Testis (tissue), 2 donors: ENCODE measurements at regions not wholly inside any gene's neighbourhood (a gene's known extent, or its start where the extent isn't known, plus 50 kb on each side); places are given as distances from the start of the nearest gene placed in this dataset.

Experiments
- DNase-seq: peaks from one replicate; pipeline ENCODE4 v3.0.0-alpha.2; 2019
- H3K27ac ChIP-seq, 2 donors: fragments of 200-600 bp; sonication (generic); one replicate each; pipeline ENCODE4 v1.5.1; 2019
- H3K27me3 ChIP-seq: fragments of 200-600 bp; sonication (generic); one replicate; pipeline ENCODE4 v1.5.1; 2019
- H3K36me3 ChIP-seq: fragments of 200-600 bp; sonication (generic); one replicate; pipeline ENCODE4 v1.5.1; 2017; ENCODE audit warnings: low read depth; ENCODE audit errors: missing control alignments
- H3K4me1 ChIP-seq: fragments of 200-600 bp; sonication (generic); one replicate; pipeline ENCODE4 v1.5.1; 2019
- H3K4me3 ChIP-seq, 2 donors: fragments of 200-600 bp; sonication (generic); one replicate each; pipeline ENCODE4 v1.5.1; 2017 to 2019
- H3K9me3 ChIP-seq: fragments of 200-600 bp; sonication (generic); one replicate; pipeline ENCODE4 v1.5.1; 2017
- CTCF ChIP-seq, 3 experiments: fragments of 450-650 bp in 2 of 3; fragments of 200-600 bp in 1 of 3; sonication (generic) in 1 of 3; IDR thresholded peaks; one replicate each; pipeline ENCODE4 v1.5.1; 2016 to 2019; ENCODE audit warnings: antibody characterized with exemption in 3 of 3, mild to moderate bottlenecking in 2 of 3, moderate library complexity in 1 of 3
- POLR2A ChIP-seq: fragments of 450-650 bp; IDR thresholded peaks from one replicate; pipeline ENCODE4 v1.6.1; 2017; ENCODE audit warnings: antibody characterized with exemption, mild to moderate bottlenecking, moderate library complexity
- WGBS, 2 donors: methylation state at CpG; one replicate each; pipeline ENCODE4 v1.1.5; 2018; 5-methylcytosine and 5-hydroxymethylcytosine counted together
- intact Hi-C: fragments of 100-400 bp; cut with DNase I; formaldehyde crosslinking; loops from one replicate; pipeline ENCODE4 v1.15.1; 2023; ENCODE audit warnings: low total_unique reads

GRCh38 chr4:17252131-17252530, 259.8 kb downstream of the QDPR start:
- H3K27me3 ChIP-seq: no peaks in the 10 kb centered on the region
- H3K4me1 ChIP-seq: no peaks in the 10 kb centered on the region
- no peak for DNase-seq
- no peaks in the 10 kb centered on the region for H3K9me3 ChIP-seq
- intact Hi-C loops: no loop called here
- no peak for TF ChIP-seq CTCF (IDR thresholded peaks at IDR 0.05)
- no peak for TF ChIP-seq POLR2A
- no peaks in the 10 kb centered on the region for H3K36me3 ChIP-seq
- WGBS, 2 donors: 93 to 94% methylated on average over 2 of the region's 2 CpGs
- H3K4me3 ChIP-seq: no peak overlapping the region
- H3K27ac ChIP-seq: no peak overlapping the region

DNA sequence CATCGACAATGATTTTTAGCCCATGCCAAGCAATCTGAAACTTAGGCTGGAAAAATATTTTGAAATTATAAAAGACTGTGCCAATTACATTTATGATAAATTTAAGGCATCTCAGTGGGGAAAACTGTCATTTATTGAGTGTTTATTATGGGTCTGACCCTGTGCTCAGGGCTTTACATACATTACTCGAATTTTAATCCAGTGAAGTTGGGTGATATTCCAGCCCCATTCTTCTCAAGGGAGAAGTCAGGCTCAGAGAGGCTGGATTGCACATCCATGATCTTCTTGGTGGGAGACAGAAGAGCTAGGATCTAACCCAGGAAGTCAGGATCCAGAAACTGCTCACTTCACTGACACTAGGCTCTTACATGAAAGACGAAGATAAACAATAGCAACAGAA, 260.8 kb downstream of the QDPR start:
- whole genome bisulfite sequencing, 2 donors: 92 to 93% methylated on average over 3 of the region's 3 CpGs
- TF ChIP-seq POLR2A: no peak
- no peak for TF ChIP-seq CTCF (IDR thresholded peaks at IDR 0.05)
- DNase-seq: no peak

DNA sequence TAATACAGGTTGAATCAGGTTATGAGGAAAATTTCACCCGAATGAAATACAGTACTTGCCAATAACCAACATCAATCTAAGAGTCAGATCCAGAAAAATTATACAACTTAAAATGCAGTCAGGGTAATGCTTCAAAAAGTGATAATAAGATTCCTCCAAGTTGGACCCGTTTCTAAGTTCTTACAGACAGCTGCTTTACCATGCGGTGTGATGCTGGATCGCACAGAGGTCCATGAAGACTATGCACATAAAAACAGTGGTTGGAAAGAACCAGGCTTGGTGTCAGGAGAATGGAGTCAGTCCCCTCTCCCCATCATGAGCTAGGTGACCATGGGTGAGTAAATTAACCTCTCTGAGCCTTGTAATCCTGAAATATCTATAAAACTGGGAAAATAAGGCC, 261.3 kb downstream of the QDPR start:
- intact Hi-C loops: no loop called here
- no peak for TF ChIP-seq CTCF (IDR thresholded peaks at IDR 0.05)
- no peak for TF ChIP-seq POLR2A
- Histone ChIP-seq H3K4me3 (no peak overlapping the region), H3K27ac (no peak overlapping the region), H3K36me3 (no peaks in the 10 kb centered on the region), H3K27me3 (no peaks in the 10 kb centered on the region), H3K9me3 (no peaks in the 10 kb centered on the region), H3K4me1 (no peaks in the 10 kb centered on the region)
- DNase-seq: no peak
- 91 to 94% methylated on average over 4 of the region's 4 CpGs for WGBS, 2 donors

More for the DNA sequence above, 260.8 kb downstream of the QDPR start:
- no peaks in the 10 kb centered on the region for H3K9me3 ChIP-seq
- no peaks in the 10 kb centered on the region for H3K27me3 ChIP-seq
- no peaks in the 10 kb centered on the region for H3K36me3 ChIP-seq
- H3K27ac ChIP-seq: no peak overlapping the region
- intact Hi-C loops: no loop called here
- H3K4me1 ChIP-seq: no peaks in the 10 kb centered on the region
- no peak overlapping the region for H3K4me3 ChIP-seq

GRCh38 chr4:17246656-17247055, 265.2 kb downstream of the QDPR start:
- H3K9me3 ChIP-seq: no peaks in the 10 kb centered on the region
- intact Hi-C loops: no loop called here
- H3K27ac ChIP-seq: no peak overlapping the region
- TF ChIP-seq CTCF (IDR thresholded peaks at IDR 0.05) (no peak), POLR2A (no peak)
- H3K36me3 ChIP-seq: no peaks in the 10 kb centered on the region
- H3K4me3 ChIP-seq: no peak overlapping the region
- 64 to 69% methylated on average over 2 of the region's 2 CpGs for WGBS, 2 donors
- no peaks in the 10 kb centered on the region for H3K4me1 ChIP-seq
- no peak for DNase-seq
- no peaks in the 10 kb centered on the region for H3K27me3 ChIP-seq

DNA sequence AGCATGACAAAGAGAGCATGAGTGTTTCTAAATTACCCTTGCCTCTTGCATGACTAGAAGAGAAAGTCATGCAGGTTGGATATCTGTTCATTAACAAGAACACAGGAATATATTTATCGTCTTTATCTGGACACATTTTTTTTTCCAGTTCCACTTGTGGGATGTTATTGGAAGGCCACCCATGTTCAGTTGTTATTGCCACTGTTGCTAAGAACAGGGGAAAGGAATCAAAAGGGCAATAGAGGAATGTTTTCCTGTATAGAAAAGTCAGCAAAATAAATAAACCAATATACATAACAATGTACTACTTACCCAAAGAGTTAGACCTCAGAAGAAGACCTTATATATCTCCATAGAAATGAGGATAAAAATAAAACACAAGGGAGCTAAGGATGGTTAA, 270.1 kb downstream of the QDPR start:
- intact Hi-C loops: no loop called here
- 40 to 62% methylated on average over 1 of the region's 1 CpG for WGBS, 2 donors
- DNase-seq: no peak
- Histone ChIP-seq H3K27me3 (no peaks in the 10 kb centered on the region), H3K36me3 (no peaks in the 10 kb centered on the region), H3K4me1 (no peaks in the 10 kb centered on the region), H3K27ac (no peak overlapping the region), H3K9me3 (no peaks in the 10 kb centered on the region), H3K4me3 (no peak overlapping the region)
- TF ChIP-seq CTCF (IDR thresholded peaks at IDR 0.05) (no peak), POLR2A (no peak)
